ENCODE measurements at regions not wholly inside any gene's neighbourhood (a gene's known extent, or its start where the extent isn't known, plus 50 kb on each side); places are given as distances from the start of the nearest gene placed in this dataset.

- TF ChIP-seq POLR2AphosphoS5 (IDR thresholded peaks at IDR 0.05; ENCODE audit: low read depth, low read length) = no peak
- no peak for TF ChIP-seq CTCF (IDR thresholded peaks at IDR 0.05)
- TF ChIP-seq SIN3A (IDR thresholded peaks at IDR 0.05; ENCODE audit: borderline replicate concordance, low read depth, low read length) = no peak
- TF ChIP-seq NRF1 (IDR thresholded peaks at IDR 0.05; ENCODE audit: low read depth, low read length) = no peak
- no peak for TF ChIP-seq IRF3 (IDR thresholded peaks at IDR 0.05; ENCODE audit: low read depth, low read length)
- no peak for TF ChIP-seq RAD21 (IDR thresholded peaks at IDR 0.05; ENCODE audit: low read length)
- TF ChIP-seq CHD2 (IDR thresholded peaks at IDR 0.05; ENCODE audit: low read length, partially characterized antibody) = no peak
- TF ChIP-seq EP300 (IDR thresholded peaks at IDR 0.05; ENCODE audit: borderline replicate concordance in 1 of 2, low read depth in 1 of 2, low read length in 1 of 2) = no peak
- TF ChIP-seq TEAD4 (IDR thresholded peaks at IDR 0.05; ENCODE audit: borderline replicate concordance, insufficient read depth) = no peak
Measured at GRCh38 chr5:176133289-176133870, 104.8 kb upstream of the SIMC1 start.
